Trophoblast cell (in vitro differentiated cells and primary cell): ENCODE measurements at regions not wholly inside any gene's neighbourhood (a gene's known extent, or its start where the extent isn't known, plus 50 kb on each side); places are given as distances from the start of the nearest gene placed in this dataset.

Source experiments
- DNase-seq, 2 donors: peaks; one replicate each; pipeline ENCODE4 v3.0.0-alpha.2; 2016
- H2AFZ ChIP-seq: 2 replicates; pipeline ENCODE4 v1.6.1; 2013; ENCODE audit warnings: low read length, moderate library complexity, mild to moderate bottlenecking; ENCODE audit not compliant: insufficient read depth, poor library complexity
- H2AK5ac ChIP-seq: 2 replicates; pipeline ENCODE4 v1.6.1; 2013; ENCODE audit warnings: mild to moderate bottlenecking, low read length
- H2BK120ac ChIP-seq: 2 replicates; pipeline ENCODE4 v1.6.1; 2013; ENCODE audit warnings: low read length, mild to moderate bottlenecking, moderate library complexity; ENCODE audit not compliant: insufficient read depth, poor library complexity
- H2BK12ac ChIP-seq: 2 replicates; pipeline ENCODE4 v1.6.1; 2013; ENCODE audit warnings: mild to moderate bottlenecking, low read length, moderate library complexity
- H2BK5ac ChIP-seq: 2 replicates; pipeline ENCODE4 v1.6.1; 2013; ENCODE audit warnings: low read length, low read depth, moderate library complexity, mild to moderate bottlenecking; ENCODE audit not compliant: poor library complexity
- H3K14ac ChIP-seq: 2 replicates; pipeline ENCODE4 v1.6.1; 2013; ENCODE audit warnings: mild to moderate bottlenecking, low read length
- H3K18ac ChIP-seq: 2 replicates; pipeline ENCODE4 v1.6.1; 2013; ENCODE audit warnings: mild to moderate bottlenecking, low read length
- H3K23ac ChIP-seq: 2 replicates; pipeline ENCODE4 v1.6.1; 2013; ENCODE audit warnings: low read length
- H3K27ac ChIP-seq: 2 replicates; pipeline ENCODE4 v1.5.1; 2013; ENCODE audit warnings: low read depth, mild to moderate bottlenecking, inconsistent platforms, low read length, moderate library complexity
- H3K27me3 ChIP-seq: 2 replicates; pipeline ENCODE4 v1.6.1; 2013; ENCODE audit warnings: inconsistent platforms, mild to moderate bottlenecking, low read length, moderate library complexity; ENCODE audit not compliant: insufficient read depth
- H3K36me3 ChIP-seq, 2 experiments: 1 replicate in 1 of 2; 2 replicates in 1 of 2; pipeline ENCODE4 v1.6.1; 2013; ENCODE audit warnings: low read length in 2 of 2, mild to moderate bottlenecking in 2 of 2, moderate library complexity in 1 of 2; ENCODE audit not compliant: insufficient read depth in 2 of 2, control insufficient read depth in 1 of 2
- H3K4ac ChIP-seq: 2 replicates; pipeline ENCODE4 v1.6.1; 2013; ENCODE audit warnings: low read depth, mild to moderate bottlenecking, low read length, moderate library complexity
- H3K4me1 ChIP-seq, 2 experiments: 1 replicate in 1 of 2; 2 replicates in 1 of 2; pipeline ENCODE4 v1.6.1; 2013; ENCODE audit warnings: low read length in 2 of 2, mild to moderate bottlenecking in 2 of 2, moderate library complexity in 1 of 2; ENCODE audit not compliant: insufficient read depth in 2 of 2, control insufficient read depth in 1 of 2
- H3K4me2 ChIP-seq: 2 replicates; pipeline ENCODE4 v1.6.1; 2013; ENCODE audit warnings: inconsistent platforms, mild to moderate bottlenecking, low read length, moderate library complexity
- H3K4me3 ChIP-seq: 2 replicates; pipeline ENCODE4 v1.5.1; 2013; ENCODE audit warnings: mild to moderate bottlenecking, low read depth, low read length, inconsistent platforms
- H3K79me1 ChIP-seq: one replicate; pipeline ENCODE4 v1.6.1; 2013; ENCODE audit warnings: low read length
- H3K79me2 ChIP-seq: 2 replicates; pipeline ENCODE4 v1.6.1; 2013; ENCODE audit warnings: low read length, mild to moderate bottlenecking; ENCODE audit not compliant: control insufficient read depth, insufficient read depth, poor library complexity
- H3K9ac ChIP-seq: 2 replicates; pipeline ENCODE4 v1.6.1; 2013; ENCODE audit warnings: mild to moderate bottlenecking, low read length
- H3K9me3 ChIP-seq: 2 replicates; pipeline ENCODE4 v1.6.1; 2013; ENCODE audit warnings: low read depth, mild to moderate bottlenecking, control low read depth, inconsistent platforms, low read length; ENCODE audit not compliant: insufficient read depth
- H4K12ac ChIP-seq: 2 replicates; pipeline ENCODE4 v1.6.1; 2013; ENCODE audit warnings: low read depth, mild to moderate bottlenecking, low read length, moderate library complexity
- H4K8ac ChIP-seq: 2 replicates; pipeline ENCODE4 v1.6.1; 2013; ENCODE audit warnings: low read depth, mild to moderate bottlenecking, low read length, moderate library complexity
- H4K91ac ChIP-seq: one replicate; pipeline ENCODE4 v1.6.1; 2013; ENCODE audit warnings: low read depth, mild to moderate bottlenecking, low read length, moderate library complexity
- WGBS: extraction: QIAGEN DNeasy Blood & Tissue Kit; methylation state at CpG from one replicate; pipeline ENCODE4 v1.1.7; 2013; ENCODE audit warnings: missing lambda C conversion rate; ENCODE audit not compliant: insufficient read length, insufficient coverage; ENCODE audit errors: extremely low coverage; 5-methylcytosine and 5-hydroxymethylcytosine counted together

DNA sequence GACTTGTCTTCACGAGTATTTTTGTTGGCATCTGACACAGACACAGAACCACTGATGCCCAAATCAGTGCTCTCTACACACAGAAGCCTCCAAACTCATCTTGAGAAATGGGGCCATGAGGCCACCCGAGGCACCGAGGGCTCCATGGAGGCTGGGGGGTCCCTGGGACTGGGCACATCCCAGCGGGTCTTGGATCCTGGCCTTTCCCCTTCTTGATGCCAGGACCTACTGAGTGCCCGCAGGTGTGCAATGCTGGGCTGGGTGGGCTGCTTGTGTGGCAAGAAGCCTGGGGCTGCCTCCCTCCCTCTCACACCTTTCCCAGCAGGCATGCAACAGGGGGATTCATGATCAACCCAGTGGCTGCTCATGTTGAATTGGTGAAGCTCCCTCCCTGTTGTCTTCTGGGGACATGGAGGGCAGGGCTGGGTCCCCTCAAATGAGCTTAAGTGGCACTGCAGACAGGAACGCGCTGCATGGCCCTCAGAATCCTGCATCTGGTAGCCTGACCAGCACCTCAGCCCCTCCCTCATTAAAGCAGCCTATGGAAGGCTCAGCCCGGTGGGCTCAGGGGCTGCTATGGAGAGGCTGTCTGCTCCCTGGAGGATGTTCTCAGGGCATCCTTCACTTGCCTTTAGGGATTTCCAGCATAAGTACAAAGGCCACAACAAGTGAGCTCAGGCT lies 63.7 kb upstream of the SIMC1 start:
- no peak overlapping the region for H3K23ac ChIP-seq
- no CpG with 5 or more reads among the region's 8 CpGs for WGBS
- H2BK120ac ChIP-seq = no peak overlapping the region
- DNase-seq = no peak
- no peak overlapping the region for H3K4ac ChIP-seq
- no peak overlapping the region for H3K27ac ChIP-seq
- no peak overlapping the region for H2AFZ ChIP-seq
- no peaks in the 10 kb centered on the region for H3K79me2 ChIP-seq
- H4K91ac ChIP-seq = no peak overlapping the region
- H3K9ac ChIP-seq = no peak overlapping the region
- no peak overlapping the region for H2BK12ac ChIP-seq
- no peak overlapping the region for H2AK5ac ChIP-seq
- no peak overlapping the region for H3K18ac ChIP-seq
- H3K4me2 ChIP-seq = no peak overlapping the region
- H3K79me1 ChIP-seq = no peaks in the 10 kb centered on the region
- no peaks in the 10 kb centered on the region for H3K27me3 ChIP-seq
- H4K12ac ChIP-seq = no peak overlapping the region
- H2BK5ac ChIP-seq = no peak overlapping the region
- H3K9me3 ChIP-seq = peaks cover 2% of the 10 kb centered on the region
- H3K36me3 ChIP-seq = no peaks in the 10 kb centered on the region
- H3K14ac ChIP-seq = no peak overlapping the region
- no peaks in the 10 kb centered on the region for H3K4me1 ChIP-seq
- no peak overlapping the region for H4K8ac ChIP-seq
- no peak overlapping the region for H3K4me3 ChIP-seq

GRCh38 chr5:176175101-176175852 lies 62.9 kb upstream of the SIMC1 start:
- no peaks in the 10 kb centered on the region for H3K36me3 ChIP-seq
- H3K4me1 ChIP-seq = no peaks in the 10 kb centered on the region
- no CpG with 5 or more reads among the region's 16 CpGs for WGBS
- no peak overlapping the region for H3K4me2 ChIP-seq
- no peak overlapping the region for H3K4ac ChIP-seq
- no peak overlapping the region for H4K91ac ChIP-seq
- no peaks in the 10 kb centered on the region for H3K79me2 ChIP-seq
- peaks cover 2% of the 10 kb centered on the region for H3K9me3 ChIP-seq
- no peak overlapping the region for H4K8ac ChIP-seq
- H3K18ac ChIP-seq = no peak overlapping the region
- H2AFZ ChIP-seq = no peak overlapping the region
- H3K9ac ChIP-seq = no peak overlapping the region
- no peak overlapping the region for H3K14ac ChIP-seq
- no peak overlapping the region for H3K23ac ChIP-seq
- no peaks in the 10 kb centered on the region for H3K79me1 ChIP-seq
- H3K27ac ChIP-seq = no peak overlapping the region
- no peak overlapping the region for H2BK5ac ChIP-seq
- no peak overlapping the region for H3K4me3 ChIP-seq
- H2AK5ac ChIP-seq = no peak overlapping the region
- H2BK12ac ChIP-seq = no peak overlapping the region
- DNase-seq = no peak
- H4K12ac ChIP-seq = no peak overlapping the region
- no peak overlapping the region for H2BK120ac ChIP-seq
- H3K27me3 ChIP-seq = no peaks in the 10 kb centered on the region

DNA sequence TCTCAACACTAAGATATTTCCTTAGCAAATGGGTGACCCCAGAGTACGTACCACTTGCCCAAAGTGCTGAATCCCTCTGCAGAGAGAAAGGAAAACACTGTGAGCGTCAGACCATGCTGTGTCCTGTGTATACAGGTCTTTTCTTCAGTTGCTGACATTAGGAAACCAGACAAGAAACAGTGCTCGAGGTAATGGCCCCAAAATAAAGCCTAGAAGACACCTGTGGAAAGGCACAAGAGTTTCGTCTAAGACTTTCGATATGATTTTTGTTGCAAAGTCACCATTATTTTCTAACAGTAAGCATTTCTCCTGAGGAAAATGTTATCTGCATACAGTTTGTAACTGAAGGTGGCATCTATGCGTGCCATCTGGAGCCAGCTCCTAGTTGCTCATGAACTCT lies 62.0 kb upstream of the SIMC1 start:
- no peak for DNase-seq
- no CpG with 5 or more reads among the region's 6 CpGs for WGBS

DNA sequence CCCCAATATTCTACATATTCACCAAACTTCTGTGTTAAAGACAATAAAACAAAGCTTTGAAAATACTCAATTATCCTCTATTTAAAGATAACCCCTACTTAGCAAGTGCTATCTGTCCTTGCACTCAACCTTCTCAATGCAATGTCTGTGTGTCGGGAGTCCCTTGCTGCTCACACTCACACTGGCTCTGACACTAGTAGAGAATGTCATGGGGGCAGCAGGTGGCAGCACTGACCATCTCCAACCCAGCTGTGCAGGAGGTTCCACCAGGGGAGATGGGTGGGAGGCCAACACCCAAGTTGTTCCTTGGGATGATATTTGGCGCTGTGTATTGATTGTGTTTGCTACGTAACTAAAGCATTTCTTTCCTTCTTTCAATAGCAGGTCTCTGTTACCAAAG lies 59.4 kb upstream of the SIMC1 start:
- Histone ChIP-seq H2BK5ac (no peak overlapping the region), H3K9ac (no peak overlapping the region), H2BK120ac (no peak overlapping the region), H3K27ac (no peak overlapping the region), H3K36me3 (no peaks in the 10 kb centered on the region), H2AFZ (no peak overlapping the region), H3K23ac (no peak overlapping the region), H2BK12ac (no peak overlapping the region), H3K14ac (no peak overlapping the region), H4K8ac (no peak overlapping the region), H3K18ac (no peak overlapping the region), H4K12ac (no peak overlapping the region), H3K79me2 (no peaks in the 10 kb centered on the region), H3K79me1 (no peaks in the 10 kb centered on the region), H3K4ac (no peak overlapping the region), H3K4me2 (no peak overlapping the region), H4K91ac (no peak overlapping the region), H3K9me3 (peaks cover 4% of the 10 kb centered on the region), H2AK5ac (no peak overlapping the region), H3K27me3 (no peaks in the 10 kb centered on the region), H3K4me1 (no peaks in the 10 kb centered on the region), H3K4me3 (no peak overlapping the region)
- no peak for DNase-seq
- no CpG with 5 or more reads among the region's 3 CpGs for WGBS

More for the DNA sequence above, 62.0 kb upstream of the SIMC1 start:
- Histone ChIP-seq H3K9ac (no peak overlapping the region), H3K79me1 (no peaks in the 10 kb centered on the region), H3K79me2 (no peaks in the 10 kb centered on the region), H3K4ac (no peak overlapping the region), H3K27me3 (no peaks in the 10 kb centered on the region), H3K36me3 (no peaks in the 10 kb centered on the region), H3K27ac (no peak overlapping the region), H3K4me1 (no peaks in the 10 kb centered on the region), H2BK12ac (no peak overlapping the region), H4K8ac (no peak overlapping the region), H2BK120ac (no peak overlapping the region), H2BK5ac (no peak overlapping the region), H4K91ac (no peak overlapping the region), H3K23ac (no peak overlapping the region), H4K12ac (no peak overlapping the region), H3K4me2 (no peak overlapping the region), H3K9me3 (peaks cover 2% of the 10 kb centered on the region), H3K14ac (no peak overlapping the region), H3K4me3 (no peak overlapping the region), H2AFZ (no peak overlapping the region), H3K18ac (no peak overlapping the region), H2AK5ac (no peak overlapping the region)
